ENCODE measurements at regions not wholly inside any gene's neighbourhood (a gene's known extent, or its start where the extent isn't known, plus 50 kb on each side); places are given as distances from the start of the nearest gene placed in this dataset.

DNA sequence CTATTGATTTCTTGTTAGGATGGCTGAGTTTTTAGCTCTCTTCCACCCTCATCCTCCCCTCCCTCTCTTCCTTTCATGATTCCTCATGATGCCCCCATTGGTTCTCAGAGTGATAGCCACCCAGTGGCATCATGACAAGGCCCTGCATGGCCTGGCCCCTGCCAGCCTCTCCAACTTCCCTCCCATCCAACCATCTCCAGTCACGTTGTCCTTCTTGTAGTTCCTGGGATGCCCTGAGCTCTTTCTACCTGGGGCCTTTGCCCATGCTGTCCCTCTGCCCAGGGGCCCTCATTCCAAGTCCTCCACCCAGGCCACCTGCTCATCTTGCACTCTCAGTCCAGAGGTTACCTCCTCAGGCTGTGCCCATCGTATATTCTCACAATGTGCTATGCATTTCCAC, 247.5 kb downstream of the TFCP2L1 start:
- no peak for DNase-seq

DNA sequence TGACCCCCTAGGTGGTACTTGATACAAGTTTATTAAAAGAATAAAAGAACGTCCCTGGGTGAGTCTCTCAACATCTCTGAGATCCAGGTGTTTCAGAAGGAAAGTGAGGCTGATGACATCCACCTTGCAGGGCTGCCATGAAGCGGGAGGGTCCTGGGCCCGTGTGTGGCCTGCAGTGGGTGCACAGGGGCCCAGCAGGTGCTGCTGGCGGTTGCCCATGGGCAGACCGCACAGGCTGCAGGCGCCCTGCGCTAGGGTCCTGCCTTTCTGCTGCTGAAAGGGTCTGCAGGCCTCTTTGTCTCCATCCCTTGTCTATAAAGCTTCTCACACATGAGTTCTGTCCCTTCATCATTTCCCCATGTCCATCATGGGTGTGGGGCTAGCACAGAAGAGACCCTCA, 247.0 kb downstream of the TFCP2L1 start:
- DNase-seq: no peak

DNA sequence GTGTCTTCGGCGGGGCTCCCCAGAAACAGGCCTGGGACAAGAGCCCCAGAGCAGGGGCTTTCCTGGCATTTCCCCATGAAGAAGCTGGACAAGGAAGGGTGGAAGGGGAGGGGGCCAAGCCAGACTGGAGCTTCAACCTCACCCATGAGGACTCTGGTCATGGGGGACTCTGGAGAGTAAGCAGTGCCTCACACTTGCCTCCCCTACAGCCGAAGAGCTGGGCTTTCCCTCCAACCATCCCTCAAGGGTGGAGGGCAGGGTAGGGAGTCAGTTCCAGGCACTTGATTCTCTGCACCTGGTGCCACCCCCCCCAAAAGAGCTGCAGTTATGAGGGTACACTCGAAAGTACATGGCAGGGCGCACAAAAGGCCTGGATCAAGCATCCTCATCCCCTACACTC, 246.6 kb downstream of the TFCP2L1 start:
- DNase-seq: no peak

DNA sequence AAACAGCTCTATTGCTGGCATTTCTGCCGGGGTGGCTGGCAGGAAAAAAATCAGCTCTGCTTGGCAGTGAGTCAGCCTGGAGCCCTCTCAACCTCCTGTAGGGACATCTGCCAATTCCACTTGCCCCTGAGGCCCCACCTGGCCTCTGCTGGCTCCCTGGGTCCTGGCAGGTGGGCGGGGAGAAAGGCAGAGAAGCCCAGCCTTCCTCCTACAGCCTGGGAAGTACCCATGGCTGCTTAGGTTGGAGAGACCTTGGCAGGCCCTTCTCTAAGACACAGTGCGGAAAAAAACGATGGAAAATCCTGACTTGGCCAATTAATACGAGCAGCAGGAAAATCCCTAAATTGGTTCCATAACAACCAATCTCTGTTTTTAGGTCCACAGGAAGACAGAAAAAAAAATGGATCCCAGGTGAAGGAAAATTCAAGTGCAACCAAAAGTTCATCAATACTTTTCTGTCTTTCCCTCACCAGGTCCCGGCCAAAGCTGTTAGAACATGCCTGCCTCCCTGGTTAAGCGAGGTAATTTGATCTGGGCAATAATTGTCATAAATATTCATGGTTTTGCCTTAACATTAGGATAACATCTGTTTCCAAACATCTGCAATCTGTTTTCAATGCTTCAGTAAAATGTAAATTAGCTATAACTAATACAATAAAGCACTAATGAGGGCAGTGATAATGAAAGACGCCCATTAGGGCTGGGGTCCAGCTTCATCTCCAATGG, 245.9 kb downstream of the TFCP2L1 start:
- DNase-seq: no peak

DNA sequence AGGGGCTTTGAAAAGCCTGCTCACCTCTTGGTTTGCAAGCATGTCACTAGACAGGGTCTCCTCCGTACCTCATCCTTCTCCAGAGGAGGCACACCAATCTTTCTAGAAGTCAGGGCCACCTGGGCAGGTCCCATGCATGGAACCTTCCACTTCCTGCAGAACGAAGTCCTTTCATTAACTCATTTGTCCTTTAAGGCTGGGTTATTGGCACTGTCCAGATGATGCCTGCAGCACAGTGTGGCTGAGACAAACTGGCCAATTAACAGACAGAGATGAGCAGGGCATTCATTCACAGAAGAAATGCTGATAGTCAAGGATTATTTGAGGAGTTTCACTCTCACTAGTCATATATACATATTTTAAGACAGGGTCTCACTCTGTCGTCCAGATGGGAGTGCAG, 245.3 kb downstream of the TFCP2L1 start:
- DNase-seq: no peak

DNA sequence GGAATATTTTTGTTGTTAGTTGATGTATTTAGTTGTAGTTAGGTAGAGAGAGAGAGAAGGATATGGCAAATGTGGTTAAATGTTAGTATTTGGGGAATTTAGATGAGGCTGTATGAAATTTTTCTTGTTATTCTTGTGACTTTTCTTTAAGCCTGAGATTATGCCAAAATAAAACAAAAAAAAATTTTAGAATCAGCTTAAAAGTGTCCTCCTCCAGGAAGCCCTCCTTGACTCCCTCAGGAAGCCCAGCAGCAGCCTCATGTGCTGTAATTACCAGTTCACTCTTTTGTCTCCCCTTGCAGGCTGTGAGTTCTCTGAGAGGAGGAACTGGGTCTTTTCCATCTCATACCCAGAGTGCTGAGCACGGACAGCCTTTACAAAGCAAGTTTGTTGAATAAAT, 243.5 kb downstream of the TFCP2L1 start:
- no peak for DNase-seq

DNA sequence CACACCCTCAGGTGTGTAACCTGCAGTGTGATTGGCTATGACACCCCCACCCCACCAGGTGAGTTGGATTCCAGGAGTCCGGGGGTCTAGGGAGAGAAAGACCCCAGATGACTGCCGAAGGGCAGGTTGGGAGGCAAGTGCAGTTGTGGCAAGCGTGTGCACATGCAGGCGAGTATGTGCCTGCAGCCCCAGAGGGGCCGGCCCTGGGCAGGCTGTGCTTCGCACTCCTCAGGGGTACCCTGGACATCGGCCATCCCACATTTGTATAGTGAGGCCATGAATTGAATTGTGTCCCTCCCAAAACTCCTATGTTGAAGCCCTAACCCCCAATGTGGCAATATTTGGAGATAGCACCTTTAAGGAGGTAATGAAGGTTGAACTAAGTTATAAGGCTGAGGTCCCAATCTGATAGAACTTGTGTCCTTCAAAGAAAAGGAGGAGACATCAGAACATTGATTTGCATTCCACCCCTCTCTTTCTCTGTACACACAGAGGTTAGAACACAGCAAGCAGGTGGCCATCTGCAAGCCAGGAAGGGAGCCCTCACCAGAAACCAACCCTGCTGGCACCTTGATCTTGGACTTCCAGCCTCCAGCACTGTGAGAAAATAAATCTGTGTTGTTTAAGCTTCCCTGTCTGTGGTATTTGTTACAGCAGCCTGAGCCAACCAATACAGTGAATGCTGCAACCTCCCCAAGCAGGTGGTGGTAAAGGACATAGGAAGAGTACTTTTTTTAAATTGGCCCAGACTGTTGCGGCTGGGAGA, 241.8 kb downstream of the TFCP2L1 start:
- no peak for DNase-seq

DNA sequence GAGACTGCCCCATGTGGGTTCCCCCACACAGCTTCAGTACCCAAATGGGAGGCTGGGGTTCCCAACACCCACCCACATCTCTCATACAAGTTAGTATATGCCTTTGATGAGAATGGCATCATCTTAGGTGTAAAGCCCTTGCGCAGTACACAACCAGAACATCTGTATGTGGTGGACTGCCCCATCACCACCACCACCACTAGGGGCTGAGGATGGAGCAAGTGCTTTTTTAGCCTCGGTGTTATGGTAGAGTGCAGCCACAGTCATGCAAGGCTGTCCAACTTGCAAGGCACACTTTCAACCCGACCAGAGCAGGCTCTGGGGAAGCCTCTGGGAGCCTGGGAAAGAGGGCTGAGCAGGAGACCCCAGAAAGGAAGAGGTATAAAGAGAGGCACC, 241.2 kb downstream of the TFCP2L1 start:
- DNase-seq: no peak

DNA sequence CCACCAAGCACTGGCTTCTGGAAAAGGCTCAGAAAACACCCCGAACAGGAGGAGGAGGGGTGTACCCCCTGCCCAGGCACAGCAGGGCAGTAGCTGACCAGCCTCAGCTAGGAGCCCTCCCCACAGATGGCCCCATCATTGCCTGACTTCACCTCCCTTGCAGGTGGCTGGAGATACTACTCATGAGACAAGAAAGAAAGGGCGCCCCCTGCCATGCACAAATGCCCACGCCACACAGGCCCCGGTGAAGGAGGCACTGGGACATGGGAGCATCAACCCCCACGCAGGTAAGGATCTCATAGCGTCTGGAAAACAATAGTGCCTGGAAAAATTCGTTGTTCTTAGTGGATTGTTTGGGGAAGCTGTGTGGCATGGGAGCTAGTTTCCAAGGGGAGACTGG, 240.6 kb downstream of the TFCP2L1 start:
- DNase-seq: no peak

DNA sequence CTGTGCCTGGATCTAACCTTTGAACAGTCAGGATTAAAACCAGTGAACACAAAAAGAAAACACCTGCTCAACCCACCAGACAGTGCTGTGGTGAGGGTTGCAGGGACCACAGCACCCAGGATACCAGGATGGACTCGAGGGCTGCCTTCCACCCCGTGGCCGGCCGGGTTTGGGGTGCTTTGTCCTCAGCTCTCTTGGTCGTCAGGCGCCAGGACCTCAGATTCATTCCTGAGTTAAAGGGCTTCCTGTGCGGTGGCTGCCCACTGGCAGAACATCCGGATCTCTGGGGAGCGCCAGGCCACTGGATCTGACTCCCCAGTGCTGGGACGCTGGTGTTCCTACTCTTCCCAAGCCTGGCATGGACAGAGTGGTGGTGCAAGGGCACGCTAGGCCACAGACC, 239.8 kb downstream of the TFCP2L1 start:
- DNase-seq: no peak

DNA sequence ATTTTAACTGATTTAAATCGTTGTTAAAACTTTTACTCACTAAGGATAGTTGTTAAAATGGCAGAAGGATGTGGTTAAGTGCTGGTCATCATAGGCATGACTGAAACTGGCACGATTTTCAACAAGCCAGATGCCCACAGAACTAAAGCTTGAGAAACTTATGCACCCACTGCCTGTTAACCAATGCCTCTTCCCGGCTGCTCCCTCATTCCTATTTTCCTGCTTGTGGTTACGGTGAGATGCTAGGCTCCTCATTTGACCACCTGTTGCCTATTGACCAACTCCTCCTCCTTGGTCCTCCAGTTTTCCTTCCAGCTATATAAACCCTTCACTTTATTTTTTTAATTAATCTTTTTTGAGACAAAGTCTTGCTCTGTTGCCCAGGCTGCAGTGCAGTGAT, 238.7 kb downstream of the TFCP2L1 start:
- no peak for DNase-seq

DNA sequence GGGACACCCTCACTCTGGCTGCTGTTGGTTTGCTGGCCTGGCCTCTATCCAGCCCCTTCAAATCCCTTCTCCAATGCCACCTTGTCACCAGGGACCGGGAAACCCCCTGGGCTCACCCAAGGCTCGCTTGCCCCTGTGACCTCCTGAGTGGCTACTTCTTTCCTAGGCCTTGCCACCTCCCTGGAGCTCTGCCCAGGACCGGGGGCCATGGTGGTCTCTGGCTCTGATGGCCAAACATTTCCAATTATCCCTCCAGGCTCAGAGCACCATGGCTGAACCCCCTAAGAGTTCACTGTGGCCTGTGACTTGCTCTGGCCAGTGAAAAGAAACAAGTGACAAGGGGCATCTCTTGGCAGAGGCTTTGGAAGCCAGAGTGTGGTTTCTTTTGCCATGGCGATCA, 237.6 kb downstream of the TFCP2L1 start:
- no peak for DNase-seq

DNA sequence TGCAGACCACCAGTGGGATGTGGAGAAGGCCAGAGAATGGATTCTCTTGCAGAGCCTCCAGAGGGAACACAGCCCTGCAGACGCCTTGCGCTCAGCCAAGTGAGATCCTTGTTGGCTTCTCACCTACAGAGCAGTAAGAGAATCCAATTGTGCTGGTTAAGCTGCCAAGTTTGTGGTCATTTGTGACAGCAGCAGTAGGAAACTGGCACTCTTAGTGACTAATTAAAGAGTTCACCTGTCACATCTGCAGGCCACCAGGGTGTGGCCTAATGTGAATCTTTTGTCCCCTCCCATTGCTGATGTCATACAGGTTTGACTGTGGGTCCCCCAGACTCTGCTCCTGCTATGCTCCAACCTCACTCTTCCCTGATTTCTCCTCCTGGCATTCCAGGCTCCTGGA, 235.9 kb downstream of the TFCP2L1 start:
- DNase-seq: no peak

DNA sequence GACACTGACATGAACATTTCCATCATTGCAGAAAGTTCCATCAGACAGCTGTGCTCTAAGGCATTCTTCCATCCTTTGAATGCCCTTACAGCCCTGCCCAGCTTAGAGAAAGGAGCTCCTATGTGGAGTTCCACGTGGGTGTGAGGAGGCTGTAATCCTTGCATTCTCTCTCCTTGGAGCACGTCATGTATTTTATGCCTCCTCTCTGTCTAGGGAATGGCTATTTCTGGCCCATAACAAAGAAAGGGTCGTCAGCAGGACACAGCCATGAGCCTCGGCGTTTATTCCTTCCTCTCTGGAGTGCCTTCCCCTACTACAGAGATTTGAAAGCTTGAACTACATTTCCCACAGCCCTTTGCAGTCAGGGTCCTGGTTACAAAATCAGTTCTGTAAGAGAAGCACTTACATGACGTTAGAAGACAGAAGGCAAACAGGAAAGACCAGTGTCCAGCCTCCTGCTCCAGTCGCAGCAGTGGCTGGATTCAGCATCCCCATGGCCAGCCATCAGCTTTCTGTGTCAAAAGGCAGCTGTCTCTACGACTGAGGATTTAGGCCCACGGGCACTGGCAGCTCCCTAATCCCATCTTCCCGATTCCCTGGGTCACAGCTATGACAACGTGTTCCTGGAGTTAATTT, 234.9 kb downstream of the TFCP2L1 start:
- no peak for DNase-seq

DNA sequence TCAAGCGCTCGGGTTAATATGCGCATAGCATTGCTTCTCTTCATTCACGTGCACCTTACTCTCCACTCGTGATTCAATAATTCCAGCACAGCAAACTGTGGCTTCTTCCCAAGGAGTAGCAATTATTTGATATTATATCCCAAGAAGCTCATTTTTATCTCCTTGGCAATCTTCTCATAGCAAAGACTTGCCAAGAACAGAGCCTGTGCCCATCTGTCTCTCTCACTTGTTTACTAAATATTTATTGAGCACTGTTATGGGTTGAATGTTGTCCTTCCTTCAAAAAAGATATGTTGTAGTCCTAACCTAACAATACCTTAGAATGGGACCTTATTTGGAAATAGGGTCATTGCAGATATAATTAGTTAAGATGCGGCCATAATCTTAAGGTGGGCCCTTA, 233.7 kb downstream of the TFCP2L1 start:
- no peak for DNase-seq

DNA sequence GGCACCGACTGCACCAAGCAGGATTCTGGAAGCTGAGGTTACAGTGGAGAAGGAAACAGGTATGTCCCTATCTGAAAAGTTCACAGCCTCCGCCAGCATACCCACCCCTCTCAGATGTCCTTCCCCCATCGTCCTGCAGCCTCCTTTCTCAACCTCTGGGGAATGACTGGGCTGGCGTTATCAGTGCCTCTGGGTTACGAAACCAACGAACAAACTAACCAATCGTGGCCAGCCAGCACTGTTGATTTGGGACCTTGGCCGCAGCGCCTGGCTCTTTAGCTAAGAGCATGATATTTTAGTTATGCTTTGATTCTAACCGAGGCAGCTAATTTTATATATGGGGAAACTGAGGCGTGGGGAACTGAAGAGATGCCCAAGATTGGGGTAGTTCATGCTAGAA, 233.0 kb downstream of the TFCP2L1 start:
- DNase-seq: no peak

DNA sequence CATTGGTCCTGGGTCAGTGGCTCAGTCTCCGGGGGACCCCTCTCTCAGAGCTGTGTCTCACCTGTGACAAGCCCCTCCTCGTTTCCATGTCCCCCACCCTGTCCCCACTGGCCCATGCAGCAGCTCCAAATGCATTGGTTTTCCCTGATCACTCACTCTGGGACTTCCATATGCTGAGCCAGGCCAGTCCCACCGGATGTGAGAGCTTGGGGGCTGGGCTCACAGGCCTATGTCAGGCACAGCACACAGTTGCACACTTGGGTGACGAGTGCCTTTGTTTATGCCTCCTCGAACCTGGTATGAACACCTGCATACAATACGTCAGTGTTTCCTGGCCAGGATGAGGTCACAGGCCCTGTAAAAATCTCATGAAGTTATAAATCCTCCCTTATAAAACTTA, 232.5 kb downstream of the TFCP2L1 start:
- DNase-seq: no peak

DNA sequence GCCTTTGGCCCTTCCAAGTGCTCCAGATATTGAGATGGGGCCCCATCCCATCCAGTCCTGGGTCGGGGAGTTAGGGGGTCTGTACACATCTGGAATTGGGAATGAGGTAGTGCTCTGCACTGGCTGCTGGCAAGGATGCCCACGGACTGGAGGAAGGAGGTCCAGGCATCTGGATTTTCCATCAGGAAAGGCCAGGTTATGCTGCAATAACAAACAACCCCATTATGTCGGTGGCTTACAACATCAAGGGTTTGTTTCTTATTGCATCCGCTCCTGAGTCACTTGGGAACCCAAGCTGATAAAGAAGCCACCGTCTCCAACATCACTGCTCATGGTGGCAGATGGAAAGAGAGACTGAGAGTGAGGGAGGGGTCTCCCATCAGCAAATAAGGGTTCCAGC, 229.9 kb downstream of the TFCP2L1 start:
- DNase-seq: no peak

DNA sequence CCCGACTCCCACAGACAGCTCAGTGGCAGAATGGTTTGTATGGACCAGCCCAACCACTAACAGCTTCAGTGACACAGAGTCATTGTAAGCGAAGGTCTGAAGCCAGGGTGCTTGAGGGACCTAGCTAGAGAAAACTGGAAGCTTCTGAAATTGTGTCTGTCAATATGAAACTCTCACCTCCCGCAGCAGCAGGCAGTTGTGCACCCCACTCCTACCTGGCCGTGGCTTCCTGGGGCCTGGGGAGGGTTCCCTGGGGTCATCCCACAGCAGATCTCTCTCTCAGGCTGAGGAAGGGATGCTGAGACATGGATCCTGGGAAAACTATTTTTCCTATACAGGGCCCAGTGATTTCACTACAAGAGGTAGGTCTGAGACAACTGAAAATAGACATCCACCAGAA, 229.5 kb downstream of the TFCP2L1 start:
- DNase-seq: no peak

DNA sequence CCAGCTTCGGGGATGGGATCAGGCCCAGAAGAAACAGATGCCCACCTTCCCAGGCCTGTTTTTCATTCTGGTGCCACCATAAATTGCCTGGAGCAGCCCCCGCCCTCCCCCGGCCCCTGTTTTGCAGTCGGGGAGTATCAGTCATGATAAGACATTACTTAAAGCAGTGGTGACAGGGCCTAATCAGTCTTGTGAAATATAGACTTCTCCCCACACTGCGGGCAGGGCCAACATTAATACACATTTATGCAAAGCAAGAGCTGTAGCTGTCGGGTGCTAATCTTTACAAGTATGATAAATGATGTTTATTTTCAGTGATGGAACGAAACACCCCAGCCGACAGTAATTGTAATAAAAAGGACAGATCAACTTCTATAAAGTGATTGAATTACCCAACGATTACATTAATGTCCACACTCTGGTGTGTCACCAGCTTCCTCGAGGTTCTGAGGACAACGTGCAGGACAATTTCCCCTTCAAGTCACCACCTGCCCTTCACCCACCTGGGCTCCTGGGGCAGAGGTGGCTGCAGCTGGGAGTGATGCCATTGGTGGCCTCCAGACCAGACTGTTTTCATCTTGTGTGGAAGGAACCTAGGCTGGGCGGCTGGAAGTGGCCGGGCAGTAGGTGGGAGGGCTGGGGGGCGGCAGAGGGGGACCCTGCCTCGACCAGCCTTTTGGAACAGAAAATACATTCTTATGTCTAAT, 226.0 kb downstream of the TFCP2L1 start:
- DNase-seq: no peak

DNA sequence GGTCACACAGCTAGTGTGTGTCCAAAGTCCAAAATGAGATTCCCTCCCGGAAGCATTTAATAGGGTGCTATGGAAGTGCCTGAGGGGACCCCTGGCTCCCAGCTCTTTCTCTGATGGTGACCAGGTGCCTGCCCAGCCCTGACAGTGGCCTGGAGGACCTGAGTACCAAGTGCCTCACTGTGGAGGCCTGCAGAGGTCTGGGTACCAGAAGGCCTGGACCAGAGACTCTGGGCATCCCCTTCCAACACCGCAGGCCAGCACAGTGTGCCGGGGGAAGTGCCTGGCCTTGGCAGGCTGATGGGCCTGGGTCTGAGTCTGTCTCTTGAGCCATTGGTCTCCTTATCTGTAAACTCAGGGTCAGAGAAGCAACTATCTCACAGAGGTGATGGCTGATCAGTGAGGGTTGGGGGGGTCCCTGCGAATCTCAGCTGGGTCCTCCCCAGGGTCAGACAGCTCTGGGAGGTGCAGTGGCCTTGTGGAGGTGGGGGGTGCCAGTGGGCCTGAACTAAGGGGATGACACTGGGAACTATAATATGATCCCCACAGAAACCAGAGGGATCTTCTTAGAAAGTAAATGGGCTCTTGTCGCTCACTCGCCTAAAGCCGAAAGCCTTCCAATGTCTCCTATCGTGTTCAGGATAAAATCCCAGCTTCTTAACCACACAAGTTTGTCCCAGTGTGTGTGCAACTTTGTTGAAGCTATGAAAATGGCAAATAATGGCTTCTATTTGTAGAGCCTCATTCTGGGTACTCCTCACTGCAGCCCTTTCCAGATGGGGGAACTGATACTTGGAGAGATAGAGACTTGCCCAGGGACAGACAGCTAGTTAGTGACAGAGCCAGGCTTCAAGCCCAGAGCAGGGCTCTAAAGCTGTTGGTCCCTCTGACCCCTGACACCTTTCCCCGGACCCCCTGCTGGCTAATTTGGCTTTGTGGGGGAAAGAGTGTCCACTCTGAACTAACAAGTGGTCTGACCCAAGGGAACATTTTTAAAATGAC, 225.1 kb downstream of the TFCP2L1 start:
- DNase-seq: no peak

DNA sequence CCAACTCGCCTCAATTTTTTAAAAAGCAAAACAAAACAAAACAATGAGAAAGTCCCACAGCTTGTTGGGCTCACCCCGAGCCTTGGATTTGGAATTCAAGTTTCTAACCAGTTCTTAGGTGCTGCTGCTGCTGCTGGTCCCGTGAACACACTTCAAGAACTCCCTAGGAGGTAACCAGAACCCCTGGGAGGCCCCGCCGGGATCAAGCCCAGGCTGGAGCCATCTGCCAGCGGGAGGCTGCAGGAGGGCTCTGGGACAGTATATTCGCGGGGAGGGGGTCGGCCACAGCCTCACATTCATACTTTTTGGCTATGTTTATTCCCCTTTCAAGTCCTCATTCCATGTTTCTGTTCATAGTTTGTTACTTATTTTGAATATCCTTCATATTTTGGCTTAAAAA, 223.4 kb downstream of the TFCP2L1 start:
- no peak for DNase-seq

Measured in CD4-positive, alpha-beta T cell treated with Interleukin-15 for 1 hour (primary cell).